ENCODE measurements at regions not wholly inside any gene's neighbourhood (a gene's known extent, or its start where the extent isn't known, plus 50 kb on each side); places are given as distances from the start of the nearest gene placed in this dataset.

DNA sequence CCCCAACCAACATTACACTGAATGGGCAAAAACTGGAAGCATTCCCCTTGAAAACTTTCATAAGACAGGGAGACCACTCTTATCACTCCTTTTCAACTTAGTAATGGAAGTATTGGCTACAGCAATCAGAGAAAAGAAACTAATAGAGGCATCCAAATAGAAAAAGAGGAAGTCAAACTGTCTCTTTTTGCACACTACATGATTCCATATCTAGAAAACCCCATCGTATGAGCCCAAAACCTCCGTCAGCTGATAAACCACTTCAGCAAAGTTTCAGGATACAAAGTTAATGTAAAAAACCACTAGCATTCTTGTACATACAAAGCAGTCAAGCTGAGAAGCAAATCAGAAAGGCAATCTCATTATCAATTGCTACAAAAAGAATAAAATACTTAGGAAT is 580.4 kb upstream of the PTCHD4 start:
- H3K9me3 Mint-ChIP-seq = peaks cover 50% of the 10 kb centered on the region

DNA sequence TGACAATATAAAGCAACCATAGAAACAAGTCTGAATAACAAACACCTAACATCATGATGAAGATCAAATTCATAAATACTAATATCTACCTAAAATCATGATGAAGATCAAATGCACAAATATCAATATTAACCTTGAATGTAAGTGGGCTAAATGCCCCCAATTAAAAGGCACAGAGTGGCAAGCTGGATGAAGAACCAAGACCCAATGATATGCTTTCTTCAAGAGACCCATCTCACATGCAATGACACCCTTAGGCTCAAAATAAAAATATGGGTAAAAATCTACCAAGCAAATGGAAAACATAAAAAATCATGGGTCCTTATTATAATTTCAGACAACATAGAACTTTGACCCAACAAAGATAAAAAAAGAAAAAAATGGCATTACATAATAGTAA is 578.5 kb upstream of the PTCHD4 start:
- Mint-ChIP-seq H3K27me3 (ENCODE audit: low read depth) (no peaks in the 10 kb centered on the region), H3K9me3 (peaks cover 43% of the 10 kb centered on the region), H3K4me3 (no peak overlapping the region), H3K36me3 (ENCODE audit: low read depth) (no peaks in the 10 kb centered on the region), H3K4me1 (no peaks in the 10 kb centered on the region), H3K27ac (no peak overlapping the region)
- TF ChIP-seq, protein P1, sequence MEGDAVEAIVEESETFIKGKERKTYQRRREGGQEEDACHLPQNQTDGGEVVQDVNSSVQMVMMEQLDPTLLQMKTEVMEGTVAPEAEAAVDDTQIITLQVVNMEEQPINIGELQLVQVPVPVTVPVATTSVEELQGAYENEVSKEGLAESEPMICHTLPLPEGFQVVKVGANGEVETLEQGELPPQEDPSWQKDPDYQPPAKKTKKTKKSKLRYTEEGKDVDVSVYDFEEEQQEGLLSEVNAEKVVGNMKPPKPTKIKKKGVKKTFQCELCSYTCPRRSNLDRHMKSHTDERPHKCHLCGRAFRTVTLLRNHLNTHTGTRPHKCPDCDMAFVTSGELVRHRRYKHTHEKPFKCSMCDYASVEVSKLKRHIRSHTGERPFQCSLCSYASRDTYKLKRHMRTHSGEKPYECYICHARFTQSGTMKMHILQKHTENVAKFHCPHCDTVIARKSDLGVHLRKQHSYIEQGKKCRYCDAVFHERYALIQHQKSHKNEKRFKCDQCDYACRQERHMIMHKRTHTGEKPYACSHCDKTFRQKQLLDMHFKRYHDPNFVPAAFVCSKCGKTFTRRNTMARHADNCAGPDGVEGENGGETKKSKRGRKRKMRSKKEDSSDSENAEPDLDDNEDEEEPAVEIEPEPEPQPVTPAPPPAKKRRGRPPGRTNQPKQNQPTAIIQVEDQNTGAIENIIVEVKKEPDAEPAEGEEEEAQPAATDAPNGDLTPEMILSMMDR (IDR thresholded peaks at IDR 0.05; ENCODE audit: unreplicated experiment in 3 of 3) = no peak

More for the DNA sequence above, 580.4 kb upstream of the PTCHD4 start:
- TF ChIP-seq, protein P1 (IDR thresholded peaks at IDR 0.05; ENCODE audit: unreplicated experiment in 3 of 3) = no peak
- no peaks in the 10 kb centered on the region for H3K36me3 Mint-ChIP-seq (ENCODE audit: low read depth)
- no peak overlapping the region for H3K4me3 Mint-ChIP-seq
- H3K27ac Mint-ChIP-seq = no peak overlapping the region
- no peaks in the 10 kb centered on the region for H3K4me1 Mint-ChIP-seq
- H3K27me3 Mint-ChIP-seq (ENCODE audit: low read depth) = no peaks in the 10 kb centered on the region

DNA sequence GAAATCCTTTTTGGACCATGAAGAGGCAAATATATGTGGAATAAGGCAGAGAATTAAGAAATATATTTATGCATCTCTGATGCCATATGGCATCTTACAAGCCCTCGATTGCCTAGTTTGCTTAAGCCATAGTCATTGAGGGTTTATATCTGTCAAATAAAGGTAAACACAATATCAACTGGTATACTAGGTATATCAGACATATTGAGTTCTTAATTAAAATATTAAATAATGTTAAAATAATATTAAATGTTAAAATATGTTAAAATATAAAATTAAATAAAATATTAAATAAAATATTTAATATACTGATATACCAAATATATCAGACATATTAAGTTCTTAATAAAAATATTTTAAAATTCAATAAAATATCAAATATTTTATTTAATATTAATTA is 567.4 kb upstream of the PTCHD4 start:
- H3K4me1 Mint-ChIP-seq = no peaks in the 10 kb centered on the region

DNA sequence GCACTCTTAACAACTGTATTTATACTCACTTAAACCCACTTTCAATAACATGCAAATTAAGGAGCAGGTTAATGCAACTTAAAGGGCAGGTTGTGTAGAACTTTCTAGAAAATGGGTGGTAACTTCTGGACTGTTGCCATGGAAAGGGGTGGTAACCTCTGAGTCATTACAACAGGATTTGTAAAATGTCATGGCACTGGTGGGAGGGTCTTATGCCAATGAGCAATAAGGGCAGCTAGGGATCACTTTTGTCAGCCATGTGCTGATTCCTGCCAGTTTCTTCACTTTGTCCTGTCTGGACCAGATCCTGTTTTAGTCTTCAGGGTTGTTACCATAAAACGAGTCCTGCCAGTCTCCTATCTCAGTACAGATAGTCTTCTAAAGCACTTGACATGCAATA is 560.5 kb upstream of the PTCHD4 start:
- Mint-ChIP-seq H3K4me3 (no peak overlapping the region), H3K4me1 (no peaks in the 10 kb centered on the region), H3K27ac (no peak overlapping the region), H3K36me3 (ENCODE audit: low read depth) (no peaks in the 10 kb centered on the region), H3K27me3 (ENCODE audit: low read depth) (no peaks in the 10 kb centered on the region), H3K9me3 (no peaks in the 10 kb centered on the region)
- TF ChIP-seq, protein P1 (IDR thresholded peaks at IDR 0.05; ENCODE audit: unreplicated experiment in 3 of 3) = no peak

More for the DNA sequence above, 567.4 kb upstream of the PTCHD4 start:
- Mint-ChIP-seq H3K27ac (no peak overlapping the region), H3K27me3 (ENCODE audit: low read depth) (no peaks in the 10 kb centered on the region), H3K4me3 (no peak overlapping the region), H3K36me3 (ENCODE audit: low read depth) (no peaks in the 10 kb centered on the region), H3K9me3 (peaks cover 6% of the 10 kb centered on the region)
- TF ChIP-seq, protein P1 (IDR thresholded peaks at IDR 0.05; ENCODE audit: unreplicated experiment in 3 of 3) = no peak

DNA sequence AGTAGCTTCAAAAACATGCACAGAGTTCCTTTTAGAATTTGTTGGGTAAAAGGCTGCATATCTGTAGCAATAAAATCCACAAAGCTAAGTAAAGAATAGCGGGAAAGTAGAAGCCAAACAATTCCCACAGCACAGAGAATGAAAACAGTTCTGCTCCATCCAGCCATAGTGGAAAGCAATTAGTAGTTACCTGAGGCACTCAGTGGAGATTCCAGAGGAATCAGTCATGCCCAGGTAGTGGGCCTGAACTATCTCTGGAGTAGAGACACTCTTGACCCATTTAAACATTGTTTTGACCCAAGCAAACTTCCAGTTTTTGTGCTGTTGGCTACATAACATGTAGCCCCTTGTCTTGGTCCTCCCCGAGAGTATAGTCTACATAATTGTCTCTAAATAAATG is 559.5 kb upstream of the PTCHD4 start:
- Mint-ChIP-seq H3K27ac (no peak overlapping the region), H3K27me3 (ENCODE audit: low read depth) (no peaks in the 10 kb centered on the region), H3K36me3 (ENCODE audit: low read depth) (no peaks in the 10 kb centered on the region), H3K9me3 (no peaks in the 10 kb centered on the region), H3K4me1 (no peaks in the 10 kb centered on the region), H3K4me3 (no peak overlapping the region)
- TF ChIP-seq, protein P1 (IDR thresholded peaks at IDR 0.05; ENCODE audit: unreplicated experiment in 3 of 3) = no peak

DNA sequence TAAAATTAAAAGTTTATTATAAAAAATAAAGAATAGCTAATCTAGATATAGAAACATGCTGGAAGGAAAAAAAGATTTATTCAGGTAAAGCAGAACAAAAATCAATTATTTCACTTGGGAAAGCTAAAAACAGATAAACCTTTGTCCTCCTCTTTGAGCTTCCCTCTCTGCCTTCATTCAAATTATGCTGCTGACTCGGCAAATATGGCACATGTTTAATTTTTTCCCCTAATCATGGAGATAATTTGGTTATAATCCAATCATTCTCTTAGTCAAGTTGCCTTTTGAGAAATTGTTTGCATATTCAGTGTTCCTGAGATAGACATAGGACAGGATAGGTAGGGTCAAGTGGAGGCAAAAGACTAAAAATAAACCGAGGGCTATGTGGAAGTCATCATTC is 556.8 kb upstream of the PTCHD4 start:
- no peaks in the 10 kb centered on the region for H3K36me3 Mint-ChIP-seq (ENCODE audit: low read depth)
- TF ChIP-seq, protein P1 (IDR thresholded peaks at IDR 0.05; ENCODE audit: unreplicated experiment in 3 of 3) = no peak
- no peaks in the 10 kb centered on the region for H3K4me1 Mint-ChIP-seq

More for the DNA sequence above, 556.8 kb upstream of the PTCHD4 start:
- H3K27me3 Mint-ChIP-seq (ENCODE audit: low read depth) = no peaks in the 10 kb centered on the region
- no peak overlapping the region for H3K4me3 Mint-ChIP-seq
- no peaks in the 10 kb centered on the region for H3K9me3 Mint-ChIP-seq
- H3K27ac Mint-ChIP-seq = no peak overlapping the region

All from nephron (organoid).